H9 (cell line): ENCODE measurements at regions not wholly inside any gene's neighbourhood (a gene's known extent, or its start where the extent isn't known, plus 50 kb on each side); places are given as distances from the start of the nearest gene placed in this dataset.

Experiments
- DNase-seq: peaks from one replicate; pipeline ENCODE4 v3.0.0-alpha.2; 2017
- H2AFZ ChIP-seq: one replicate; pipeline ENCODE4 v1.6.1; 2013; ENCODE audit warnings: mild to moderate bottlenecking, low read length, control low read depth, moderate library complexity
- H2AK5ac ChIP-seq: 2 replicates; pipeline ENCODE4 v1.6.1; 2013; ENCODE audit warnings: low read length, control low read depth, mixed read lengths; ENCODE audit not compliant: insufficient read length
- H2BK120ac ChIP-seq: one replicate; pipeline ENCODE4 v1.6.1; 2013; ENCODE audit warnings: low read depth, mild to moderate bottlenecking, low read length, control low read depth, inconsistent platforms; ENCODE audit not compliant: poor library complexity, severe bottlenecking
- H2BK12ac ChIP-seq: 2 replicates; pipeline ENCODE4 v1.6.1; 2013; ENCODE audit warnings: low read length, control low read depth, mixed read lengths, low read depth; ENCODE audit not compliant: insufficient read length
- H2BK15ac ChIP-seq: 2 replicates; pipeline ENCODE4 v1.6.1; 2013; ENCODE audit warnings: low read depth, low read length, control low read depth
- H2BK20ac ChIP-seq: one replicate; pipeline ENCODE4 v1.6.1; 2013; ENCODE audit warnings: low read depth, mild to moderate bottlenecking, low read length, control low read depth, inconsistent platforms; ENCODE audit not compliant: poor library complexity, severe bottlenecking
- H2BK5ac ChIP-seq: 2 replicates; pipeline ENCODE4 v1.6.1; 2013; ENCODE audit warnings: low read length, control low read depth, mixed read lengths; ENCODE audit not compliant: insufficient read length
- H3K14ac ChIP-seq: 2 replicates; pipeline ENCODE4 v1.6.1; 2013; ENCODE audit warnings: low read length, control low read depth; ENCODE audit not compliant: insufficient read depth
- H3K18ac ChIP-seq: 2 replicates; pipeline ENCODE4 v1.6.1; 2013; ENCODE audit warnings: low read depth, mild to moderate bottlenecking, mixed read lengths, low read length, control low read depth; ENCODE audit not compliant: insufficient read length
- H3K23ac ChIP-seq: 2 replicates; pipeline ENCODE4 v1.6.1; 2013; ENCODE audit warnings: low read length, control low read depth, mixed read lengths, low read depth; ENCODE audit not compliant: insufficient read length
- H3K23me2 ChIP-seq: 2 replicates; pipeline ENCODE4 v1.6.1; 2013; ENCODE audit warnings: low read depth, mild to moderate bottlenecking, mixed read lengths, low read length, control low read depth; ENCODE audit not compliant: insufficient read length, poor library complexity, severe bottlenecking
- H3K27ac ChIP-seq: 2 replicates; pipeline ENCODE4 v1.5.1; 2013; ENCODE audit warnings: low read length, control low read depth, mixed read lengths, low read depth; ENCODE audit not compliant: insufficient read length
- H3K27me3 ChIP-seq: 2 replicates; pipeline ENCODE4 v1.6.1; 2013; ENCODE audit warnings: low read length, control low read depth, inconsistent platforms; ENCODE audit not compliant: insufficient read depth
- H3K4ac ChIP-seq: 2 replicates; pipeline ENCODE4 v1.6.1; 2013; ENCODE audit warnings: low read depth, mild to moderate bottlenecking, control low read depth, inconsistent platforms, low read length, moderate library complexity
- H3K4me1 ChIP-seq: 2 replicates; pipeline ENCODE4 v1.6.1; 2013; ENCODE audit warnings: low read length, control low read depth, inconsistent platforms; ENCODE audit not compliant: insufficient read depth
- H3K4me2 ChIP-seq: 2 replicates; pipeline ENCODE4 v1.6.1; 2013; ENCODE audit warnings: low read length, control low read depth, mixed read lengths; ENCODE audit not compliant: insufficient read length, insufficient read depth
- H3K56ac ChIP-seq: 2 replicates; pipeline ENCODE4 v1.6.1; 2013; ENCODE audit warnings: low read depth, mild to moderate bottlenecking, mixed read lengths, low read length, control low read depth; ENCODE audit not compliant: insufficient read length
- H3K79me1 ChIP-seq: 2 replicates; pipeline ENCODE4 v1.6.1; 2013; ENCODE audit warnings: low read depth, mild to moderate bottlenecking, moderate library complexity, low read length, control low read depth, inconsistent platforms; ENCODE audit not compliant: insufficient read depth, poor library complexity, severe bottlenecking
- H3K79me2 ChIP-seq: 2 replicates; pipeline ENCODE4 v1.6.1; 2013; ENCODE audit warnings: low read length, control low read depth, inconsistent platforms; ENCODE audit not compliant: insufficient read depth
- H3K9ac ChIP-seq: 2 replicates; pipeline ENCODE4 v1.6.1; 2013; ENCODE audit warnings: low read length, control low read depth, mixed read lengths; ENCODE audit not compliant: insufficient read length; ENCODE audit errors: extremely low read depth
- H3K9me3 ChIP-seq: one replicate; pipeline ENCODE4 v1.6.1; 2013; ENCODE audit warnings: low read depth, low read length, inconsistent platforms; ENCODE audit not compliant: control insufficient read depth
- H3T11ph ChIP-seq: one replicate; pipeline ENCODE4 v1.6.1; 2013; ENCODE audit warnings: mild to moderate bottlenecking, low read length, control low read depth, inconsistent platforms
- H4K20me1 ChIP-seq: one replicate; pipeline ENCODE4 v1.6.1; 2013; ENCODE audit not compliant: control insufficient read depth, insufficient read length, insufficient read depth
- H4K5ac ChIP-seq: 2 replicates; pipeline ENCODE4 v1.6.1; 2013; ENCODE audit warnings: low read depth, mild to moderate bottlenecking, mixed read lengths, low read length, control low read depth; ENCODE audit not compliant: insufficient read length
- H4K8ac ChIP-seq: replicated peaks from 2 replicates; pipeline ENCODE4 v1.6.1; 2013; ENCODE audit warnings: low read length, control low read depth, mixed read lengths, low read depth; ENCODE audit not compliant: insufficient read length
- H4K91ac ChIP-seq: 2 replicates; pipeline ENCODE4 v1.6.1; 2013; ENCODE audit warnings: low read depth, mild to moderate bottlenecking, moderate library complexity, mixed read lengths, low read length, control low read depth; ENCODE audit not compliant: insufficient read length
- H3K27ac Mint-ChIP-seq, 3 experiments: 2 replicates in 2 of 3; 3 replicates in 1 of 3; pipeline ENCODE4 v1.8.0; 2020 to 2021; ENCODE audit warnings: mixed read lengths in 3 of 3, mild to moderate bottlenecking in 1 of 3, moderate library complexity in 1 of 3
- H3K27me3 Mint-ChIP-seq: 2 replicates; pipeline ENCODE4 v1.8.0; 2021; ENCODE audit warnings: low read depth, mild to moderate bottlenecking, moderate library complexity, mixed read lengths
- H3K36me3 Mint-ChIP-seq, 3 experiments: 2 replicates in 2 of 3; 3 replicates in 1 of 3; pipeline ENCODE4 v1.8.0; 2020 to 2021; ENCODE audit warnings: low read depth in 3 of 3, mixed read lengths in 3 of 3; ENCODE audit not compliant: insufficient read depth in 1 of 3
- H3K4me1 Mint-ChIP-seq, 2 experiments: 2 replicates each; pipeline ENCODE4 v1.8.0; 2020; ENCODE audit warnings: mixed read lengths in 2 of 2
- H3K4me3 Mint-ChIP-seq, 2 experiments: 2 replicates in 1 of 2; 3 replicates in 1 of 2; pipeline ENCODE4 v1.8.0; 2020 to 2021; ENCODE audit warnings: mild to moderate bottlenecking in 2 of 2, mixed read lengths in 2 of 2, moderate library complexity in 1 of 2
- H3K9me3 Mint-ChIP-seq, 2 experiments: 2 replicates in 1 of 2; 3 replicates in 1 of 2; pipeline ENCODE4 v1.8.0; 2020; ENCODE audit warnings: mild to moderate bottlenecking in 2 of 2, mixed read lengths in 2 of 2, moderate library complexity in 1 of 2
- WGBS: extraction: QIAGEN DNeasy Blood & Tissue Kit; methylation state at CpG from one replicate; pipeline ENCODE4 v1.1.7; 2013; ENCODE audit warnings: missing lambda C conversion rate, low lambda C conversion rate, mixed read lengths; ENCODE audit not compliant: insufficient read length; ENCODE audit errors: extremely low coverage; 5-methylcytosine and 5-hydroxymethylcytosine counted together
- TF ChIP-seq, protein P1 (sequence below): fragments of 200-600 bp; sonication (generic); conservative IDR thresholded peaks from 3 replicates; pipeline ENCODE4 v1.8.0; 2021; ENCODE audit warnings: antibody characterized with exemption, mild to moderate bottlenecking

DNA sequence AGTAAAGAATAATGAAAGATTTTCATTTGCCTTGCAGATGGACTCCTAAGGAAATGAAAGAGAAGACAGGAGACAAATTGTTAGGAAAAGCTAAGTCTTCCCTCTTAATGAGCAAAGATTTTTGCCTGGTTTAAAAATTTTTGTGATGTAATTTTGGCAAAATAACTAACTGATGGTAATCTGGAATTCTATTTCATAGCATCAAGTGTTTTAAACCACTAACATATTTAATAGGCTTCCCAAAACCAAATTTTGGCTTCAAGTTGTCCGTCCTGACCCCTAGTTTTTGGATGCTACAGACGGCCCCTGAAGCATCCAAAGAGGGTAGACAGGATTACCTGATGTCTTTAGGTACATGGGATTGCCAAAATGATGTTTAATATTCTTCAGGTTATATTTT lies 124.3 kb downstream of the TPBG start:
- Mint-ChIP-seq H3K9me3 (peaks cover 52 to 55% of the 10 kb centered on the region in 2 experiments), H3K36me3 (peaks cover 20 to 60% (median 29%) of the 10 kb centered on the region in 3 experiments), H3K27ac (no peak overlapping the region), H3K27me3 (peaks cover 1% of the 10 kb centered on the region; the same call in 1 of the 2 replicates), H3K4me1 (peaks cover 22 to 23% of the 10 kb centered on the region in 2 experiments), H3K4me3 (no peak overlapping the region)
- DNase-seq, result no peak
- H3K4me2 ChIP-seq, result no peak overlapping the region
- no peaks in the 10 kb centered on the region for H3K23me2 ChIP-seq
- H3K18ac ChIP-seq, result no peak overlapping the region
- no peak overlapping the region for H3K23ac ChIP-seq
- H3K27ac ChIP-seq, result no peak overlapping the region
- no peak overlapping the region for H2BK12ac ChIP-seq
- no peak overlapping the region for H2BK20ac ChIP-seq
- no peak overlapping the region for H3K14ac ChIP-seq
- H2BK15ac ChIP-seq, result no peak overlapping the region
- no peak overlapping the region for H2AFZ ChIP-seq
- H3K79me1 ChIP-seq, result no peaks in the 10 kb centered on the region
- H4K8ac ChIP-seq, result no peak overlapping the region
- no peaks in the 10 kb centered on the region for H4K20me1 ChIP-seq
- H3K79me2 ChIP-seq, result no peaks in the 10 kb centered on the region
- no peak overlapping the region for H4K5ac ChIP-seq
- no peak overlapping the region for H3K9ac ChIP-seq
- H2BK120ac ChIP-seq, result no peak overlapping the region
- peaks cover 27% of the 10 kb centered on the region for H3K9me3 ChIP-seq
- no peak overlapping the region for H2AK5ac ChIP-seq
- WGBS, result no CpG with 5 or more reads among the region's 2 CpGs
- H3K4ac ChIP-seq, result no peak overlapping the region
- no peak overlapping the region for H3T11ph ChIP-seq
- TF ChIP-seq, protein P1, sequence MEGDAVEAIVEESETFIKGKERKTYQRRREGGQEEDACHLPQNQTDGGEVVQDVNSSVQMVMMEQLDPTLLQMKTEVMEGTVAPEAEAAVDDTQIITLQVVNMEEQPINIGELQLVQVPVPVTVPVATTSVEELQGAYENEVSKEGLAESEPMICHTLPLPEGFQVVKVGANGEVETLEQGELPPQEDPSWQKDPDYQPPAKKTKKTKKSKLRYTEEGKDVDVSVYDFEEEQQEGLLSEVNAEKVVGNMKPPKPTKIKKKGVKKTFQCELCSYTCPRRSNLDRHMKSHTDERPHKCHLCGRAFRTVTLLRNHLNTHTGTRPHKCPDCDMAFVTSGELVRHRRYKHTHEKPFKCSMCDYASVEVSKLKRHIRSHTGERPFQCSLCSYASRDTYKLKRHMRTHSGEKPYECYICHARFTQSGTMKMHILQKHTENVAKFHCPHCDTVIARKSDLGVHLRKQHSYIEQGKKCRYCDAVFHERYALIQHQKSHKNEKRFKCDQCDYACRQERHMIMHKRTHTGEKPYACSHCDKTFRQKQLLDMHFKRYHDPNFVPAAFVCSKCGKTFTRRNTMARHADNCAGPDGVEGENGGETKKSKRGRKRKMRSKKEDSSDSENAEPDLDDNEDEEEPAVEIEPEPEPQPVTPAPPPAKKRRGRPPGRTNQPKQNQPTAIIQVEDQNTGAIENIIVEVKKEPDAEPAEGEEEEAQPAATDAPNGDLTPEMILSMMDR, result no peak
- no peak overlapping the region for H3K56ac ChIP-seq
- H2BK5ac ChIP-seq, result no peak overlapping the region
- H3K27me3 ChIP-seq, result no peaks in the 10 kb centered on the region
- no peak overlapping the region for H4K91ac ChIP-seq
- H3K4me1 ChIP-seq, result no peaks in the 10 kb centered on the region; the same call in 1 of the 2 replicates
